H9 (cell line): ENCODE measurements at regions not wholly inside any gene's neighbourhood (a gene's known extent, or its start where the extent isn't known, plus 50 kb on each side); places are given as distances from the start of the nearest gene placed in this dataset.

ENCODE experiments used
- DNase-seq: peaks from one replicate; pipeline ENCODE4 v3.0.0-alpha.2; 2017
- H2AFZ ChIP-seq: one replicate; pipeline ENCODE4 v1.6.1; 2013; ENCODE audit warnings: mild to moderate bottlenecking, low read length, control low read depth, moderate library complexity
- H2AK5ac ChIP-seq: 2 replicates; pipeline ENCODE4 v1.6.1; 2013; ENCODE audit warnings: low read length, control low read depth, mixed read lengths; ENCODE audit not compliant: insufficient read length
- H2BK120ac ChIP-seq: one replicate; pipeline ENCODE4 v1.6.1; 2013; ENCODE audit warnings: low read depth, mild to moderate bottlenecking, low read length, control low read depth, inconsistent platforms; ENCODE audit not compliant: poor library complexity, severe bottlenecking
- H2BK12ac ChIP-seq: 2 replicates; pipeline ENCODE4 v1.6.1; 2013; ENCODE audit warnings: low read length, control low read depth, mixed read lengths, low read depth; ENCODE audit not compliant: insufficient read length
- H2BK15ac ChIP-seq: 2 replicates; pipeline ENCODE4 v1.6.1; 2013; ENCODE audit warnings: low read depth, low read length, control low read depth
- H2BK20ac ChIP-seq: one replicate; pipeline ENCODE4 v1.6.1; 2013; ENCODE audit warnings: low read depth, mild to moderate bottlenecking, low read length, control low read depth, inconsistent platforms; ENCODE audit not compliant: poor library complexity, severe bottlenecking
- H2BK5ac ChIP-seq: 2 replicates; pipeline ENCODE4 v1.6.1; 2013; ENCODE audit warnings: low read length, control low read depth, mixed read lengths; ENCODE audit not compliant: insufficient read length
- H3K14ac ChIP-seq: 2 replicates; pipeline ENCODE4 v1.6.1; 2013; ENCODE audit warnings: low read length, control low read depth; ENCODE audit not compliant: insufficient read depth
- H3K18ac ChIP-seq: 2 replicates; pipeline ENCODE4 v1.6.1; 2013; ENCODE audit warnings: low read depth, mild to moderate bottlenecking, mixed read lengths, low read length, control low read depth; ENCODE audit not compliant: insufficient read length
- H3K23ac ChIP-seq: 2 replicates; pipeline ENCODE4 v1.6.1; 2013; ENCODE audit warnings: low read length, control low read depth, mixed read lengths, low read depth; ENCODE audit not compliant: insufficient read length
- H3K23me2 ChIP-seq: 2 replicates; pipeline ENCODE4 v1.6.1; 2013; ENCODE audit warnings: low read depth, mild to moderate bottlenecking, mixed read lengths, low read length, control low read depth; ENCODE audit not compliant: insufficient read length, poor library complexity, severe bottlenecking
- H3K27ac ChIP-seq: 2 replicates; pipeline ENCODE4 v1.5.1; 2013; ENCODE audit warnings: low read length, control low read depth, mixed read lengths, low read depth; ENCODE audit not compliant: insufficient read length
- H3K27me3 ChIP-seq: 2 replicates; pipeline ENCODE4 v1.6.1; 2013; ENCODE audit warnings: low read length, control low read depth, inconsistent platforms; ENCODE audit not compliant: insufficient read depth
- H3K4ac ChIP-seq: 2 replicates; pipeline ENCODE4 v1.6.1; 2013; ENCODE audit warnings: low read depth, mild to moderate bottlenecking, control low read depth, inconsistent platforms, low read length, moderate library complexity
- H3K4me1 ChIP-seq: 2 replicates; pipeline ENCODE4 v1.6.1; 2013; ENCODE audit warnings: low read length, control low read depth, inconsistent platforms; ENCODE audit not compliant: insufficient read depth
- H3K4me2 ChIP-seq: 2 replicates; pipeline ENCODE4 v1.6.1; 2013; ENCODE audit warnings: low read length, control low read depth, mixed read lengths; ENCODE audit not compliant: insufficient read length, insufficient read depth
- H3K56ac ChIP-seq: 2 replicates; pipeline ENCODE4 v1.6.1; 2013; ENCODE audit warnings: low read depth, mild to moderate bottlenecking, mixed read lengths, low read length, control low read depth; ENCODE audit not compliant: insufficient read length
- H3K79me1 ChIP-seq: 2 replicates; pipeline ENCODE4 v1.6.1; 2013; ENCODE audit warnings: low read depth, mild to moderate bottlenecking, moderate library complexity, low read length, control low read depth, inconsistent platforms; ENCODE audit not compliant: insufficient read depth, poor library complexity, severe bottlenecking
- H3K79me2 ChIP-seq: 2 replicates; pipeline ENCODE4 v1.6.1; 2013; ENCODE audit warnings: low read length, control low read depth, inconsistent platforms; ENCODE audit not compliant: insufficient read depth
- H3K9ac ChIP-seq: 2 replicates; pipeline ENCODE4 v1.6.1; 2013; ENCODE audit warnings: low read length, control low read depth, mixed read lengths; ENCODE audit not compliant: insufficient read length; ENCODE audit errors: extremely low read depth
- H3K9me3 ChIP-seq: one replicate; pipeline ENCODE4 v1.6.1; 2013; ENCODE audit warnings: low read depth, low read length, inconsistent platforms; ENCODE audit not compliant: control insufficient read depth
- H3T11ph ChIP-seq: one replicate; pipeline ENCODE4 v1.6.1; 2013; ENCODE audit warnings: mild to moderate bottlenecking, low read length, control low read depth, inconsistent platforms
- H4K20me1 ChIP-seq: one replicate; pipeline ENCODE4 v1.6.1; 2013; ENCODE audit not compliant: control insufficient read depth, insufficient read length, insufficient read depth
- H4K5ac ChIP-seq: 2 replicates; pipeline ENCODE4 v1.6.1; 2013; ENCODE audit warnings: low read depth, mild to moderate bottlenecking, mixed read lengths, low read length, control low read depth; ENCODE audit not compliant: insufficient read length
- H4K8ac ChIP-seq: replicated peaks from 2 replicates; pipeline ENCODE4 v1.6.1; 2013; ENCODE audit warnings: low read length, control low read depth, mixed read lengths, low read depth; ENCODE audit not compliant: insufficient read length
- H4K91ac ChIP-seq: 2 replicates; pipeline ENCODE4 v1.6.1; 2013; ENCODE audit warnings: low read depth, mild to moderate bottlenecking, moderate library complexity, mixed read lengths, low read length, control low read depth; ENCODE audit not compliant: insufficient read length
- H3K27ac Mint-ChIP-seq, 3 experiments: 2 replicates in 2 of 3; 3 replicates in 1 of 3; pipeline ENCODE4 v1.8.0; 2020 to 2021; ENCODE audit warnings: mixed read lengths in 3 of 3, mild to moderate bottlenecking in 1 of 3, moderate library complexity in 1 of 3
- H3K27me3 Mint-ChIP-seq: 2 replicates; pipeline ENCODE4 v1.8.0; 2021; ENCODE audit warnings: low read depth, mild to moderate bottlenecking, moderate library complexity, mixed read lengths
- H3K36me3 Mint-ChIP-seq, 3 experiments: 2 replicates in 2 of 3; 3 replicates in 1 of 3; pipeline ENCODE4 v1.8.0; 2020 to 2021; ENCODE audit warnings: low read depth in 3 of 3, mixed read lengths in 3 of 3; ENCODE audit not compliant: insufficient read depth in 1 of 3
- H3K4me1 Mint-ChIP-seq, 2 experiments: 2 replicates each; pipeline ENCODE4 v1.8.0; 2020; ENCODE audit warnings: mixed read lengths in 2 of 2
- H3K4me3 Mint-ChIP-seq, 2 experiments: 2 replicates in 1 of 2; 3 replicates in 1 of 2; pipeline ENCODE4 v1.8.0; 2020 to 2021; ENCODE audit warnings: mild to moderate bottlenecking in 2 of 2, mixed read lengths in 2 of 2, moderate library complexity in 1 of 2
- H3K9me3 Mint-ChIP-seq, 2 experiments: 2 replicates in 1 of 2; 3 replicates in 1 of 2; pipeline ENCODE4 v1.8.0; 2020; ENCODE audit warnings: mild to moderate bottlenecking in 2 of 2, mixed read lengths in 2 of 2, moderate library complexity in 1 of 2
- WGBS: extraction: QIAGEN DNeasy Blood & Tissue Kit; methylation state at CpG from one replicate; pipeline ENCODE4 v1.1.7; 2013; ENCODE audit warnings: missing lambda C conversion rate, low lambda C conversion rate, mixed read lengths; ENCODE audit not compliant: insufficient read length; ENCODE audit errors: extremely low coverage; 5-methylcytosine and 5-hydroxymethylcytosine counted together
- TF ChIP-seq, protein P1 (sequence below): fragments of 200-600 bp; sonication (generic); conservative IDR thresholded peaks from 3 replicates; pipeline ENCODE4 v1.8.0; 2021; ENCODE audit warnings: antibody characterized with exemption, mild to moderate bottlenecking

DNA sequence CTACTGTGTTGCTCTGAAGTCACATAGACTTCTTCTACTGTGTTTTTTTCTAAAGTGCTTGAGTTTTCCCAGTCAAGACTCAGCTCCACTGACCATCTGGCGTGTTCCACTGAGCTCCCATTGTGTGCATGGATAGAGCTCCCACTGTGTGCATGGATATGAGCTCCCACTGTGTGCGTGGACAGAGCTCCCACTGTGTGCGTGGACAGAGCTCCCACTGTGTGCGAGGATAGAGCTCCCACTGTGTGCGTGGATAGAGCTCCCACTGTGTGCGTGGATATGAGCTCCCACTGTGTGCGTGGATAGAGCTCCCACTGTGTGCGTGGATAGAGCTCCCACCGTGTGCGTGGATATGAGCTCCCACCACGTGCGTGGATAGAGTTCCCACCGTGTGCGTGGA is 148.3 kb upstream of the ALKAL2 start:
- Histone ChIP-seq H3K9me3 (no peaks in the 10 kb centered on the region), H2BK20ac (no peak overlapping the region), H3K9ac (no peak overlapping the region), H3K56ac (no peak overlapping the region), H2AFZ (no peak overlapping the region), H4K91ac (no peak overlapping the region), H3K14ac (no peak overlapping the region), H3K4me2 (no peak overlapping the region), H3T11ph (no peak overlapping the region), H4K5ac (no peak overlapping the region), H2BK15ac (no peak overlapping the region), H4K20me1 (no peaks in the 10 kb centered on the region), H3K79me1 (no peaks in the 10 kb centered on the region), H3K27me3 (no peaks in the 10 kb centered on the region), H2BK12ac (no peak overlapping the region), H3K23ac (no peak overlapping the region), H3K4me1 (no peaks in the 10 kb centered on the region), H2BK120ac (no peak overlapping the region), H4K8ac (no peak overlapping the region), H3K27ac (no peak overlapping the region), H3K79me2 (no peaks in the 10 kb centered on the region), H3K4ac (no peak overlapping the region), H3K23me2 (no peaks in the 10 kb centered on the region), H3K18ac (no peak overlapping the region), H2AK5ac (no peak overlapping the region), H2BK5ac (no peak overlapping the region)
- no peak overlapping the region for H3K27ac Mint-ChIP-seq
- no peaks in the 10 kb centered on the region for H3K36me3 Mint-ChIP-seq
- no peak overlapping the region for H3K4me3 Mint-ChIP-seq
- WGBS: no CpG with 5 or more reads among the region's 14 CpGs
- H3K27me3 Mint-ChIP-seq: peaks cover 5% of the 10 kb centered on the region
- no peaks in the 10 kb centered on the region for H3K9me3 Mint-ChIP-seq
- H3K4me1 Mint-ChIP-seq: peaks cover 25 to 27% of the 10 kb centered on the region in 2 experiments
- no peak for DNase-seq
- TF ChIP-seq, protein P1, sequence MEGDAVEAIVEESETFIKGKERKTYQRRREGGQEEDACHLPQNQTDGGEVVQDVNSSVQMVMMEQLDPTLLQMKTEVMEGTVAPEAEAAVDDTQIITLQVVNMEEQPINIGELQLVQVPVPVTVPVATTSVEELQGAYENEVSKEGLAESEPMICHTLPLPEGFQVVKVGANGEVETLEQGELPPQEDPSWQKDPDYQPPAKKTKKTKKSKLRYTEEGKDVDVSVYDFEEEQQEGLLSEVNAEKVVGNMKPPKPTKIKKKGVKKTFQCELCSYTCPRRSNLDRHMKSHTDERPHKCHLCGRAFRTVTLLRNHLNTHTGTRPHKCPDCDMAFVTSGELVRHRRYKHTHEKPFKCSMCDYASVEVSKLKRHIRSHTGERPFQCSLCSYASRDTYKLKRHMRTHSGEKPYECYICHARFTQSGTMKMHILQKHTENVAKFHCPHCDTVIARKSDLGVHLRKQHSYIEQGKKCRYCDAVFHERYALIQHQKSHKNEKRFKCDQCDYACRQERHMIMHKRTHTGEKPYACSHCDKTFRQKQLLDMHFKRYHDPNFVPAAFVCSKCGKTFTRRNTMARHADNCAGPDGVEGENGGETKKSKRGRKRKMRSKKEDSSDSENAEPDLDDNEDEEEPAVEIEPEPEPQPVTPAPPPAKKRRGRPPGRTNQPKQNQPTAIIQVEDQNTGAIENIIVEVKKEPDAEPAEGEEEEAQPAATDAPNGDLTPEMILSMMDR: no peak
